ENCODE measurements at regions not wholly inside any gene's neighbourhood (a gene's known extent, or its start where the extent isn't known, plus 50 kb on each side); places are given as distances from the start of the nearest gene placed in this dataset.

- TF ChIP-seq CTCF (IDR thresholded peaks at IDR 0.05; ENCODE audit: low read length) (no peak), EZH2 (IDR thresholded peaks at IDR 0.05; ENCODE audit: borderline replicate concordance, low read length) (no peak)
Observed at GRCh38 chr3:38960042-38960622, 91.6 kb downstream of the SCN11A start.

All from OCI-LY1 (cell line).